GM19043 (cell line): ENCODE measurements at regions not wholly inside any gene's neighbourhood (a gene's known extent, or its start where the extent isn't known, plus 50 kb on each side); places are given as distances from the start of the nearest gene placed in this dataset.

Experiments used
- ATAC-seq: cut with Tn5 transposase; IDR thresholded peaks from one replicate; pipeline ENCODE4 v1.9.1; 2021; ENCODE audit warnings: low read depth; ENCODE audit not compliant: unreplicated experiment

- no peak for ATAC-seq
These were observed 166.7 kb downstream of the CDH26 start for GRCh38 chr20:60124776-60125381.

- no peak for ATAC-seq
These were observed 167.3 kb downstream of the CDH26 start for GRCh38 chr20:60125513-60125912.

DNA sequence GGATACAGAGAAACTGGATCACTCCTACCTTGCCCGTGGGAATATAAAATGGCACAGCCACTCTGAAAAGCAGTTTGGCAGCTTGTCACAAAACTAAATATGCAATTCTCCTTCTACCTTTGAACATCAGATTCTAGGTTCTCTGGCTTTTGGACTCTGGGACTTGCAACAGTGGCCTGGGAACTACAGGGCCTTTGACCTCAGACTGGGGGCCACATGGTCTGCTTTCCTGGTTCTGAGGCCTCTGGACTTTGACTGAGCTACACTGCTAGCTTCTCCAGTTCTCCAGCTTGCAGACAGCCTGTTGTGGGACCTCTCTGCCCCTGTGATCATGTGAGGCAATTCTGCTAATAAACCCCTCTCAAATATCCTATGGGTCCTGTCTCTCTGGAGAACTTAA, 168.8 kb downstream of the CDH26 start:
- ATAC-seq: no peak

- ATAC-seq: no peak
These were observed 173.2 kb downstream of the CDH26 start for GRCh38 chr20:60131375-60131774.

DNA sequence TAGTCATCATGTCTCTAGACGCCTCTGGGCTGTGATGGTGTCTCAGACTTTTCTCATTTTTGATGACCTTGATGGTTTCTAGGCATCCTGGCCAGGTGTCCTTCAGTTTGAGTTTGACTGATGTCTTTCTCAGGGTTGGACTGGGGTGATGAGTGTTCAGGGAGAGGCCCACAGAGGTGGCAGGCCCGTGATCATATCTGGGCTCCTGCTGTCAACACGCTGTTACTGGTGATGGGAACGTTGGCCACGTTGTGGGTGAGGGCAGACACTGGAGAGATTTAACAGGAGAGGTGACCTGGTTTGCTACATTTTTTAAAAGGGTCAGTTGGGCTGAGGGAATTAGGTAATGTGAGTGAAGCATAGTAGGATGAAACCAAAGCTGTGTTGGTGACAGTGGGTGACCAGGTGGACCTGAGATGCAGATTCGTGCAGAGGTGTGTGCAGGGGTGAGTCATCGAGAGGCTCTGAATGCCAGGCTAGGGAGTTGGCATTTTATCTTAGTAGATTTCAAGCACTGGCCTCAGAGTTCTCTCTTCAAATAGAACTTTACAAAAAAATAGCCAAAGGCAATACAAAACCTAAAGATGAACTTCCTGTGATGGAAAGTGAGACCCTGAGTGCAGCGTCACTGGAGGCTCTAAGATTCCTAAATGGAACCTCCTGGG, 174.1 kb downstream of the CDH26 start:
- ATAC-seq: no peak

DNA sequence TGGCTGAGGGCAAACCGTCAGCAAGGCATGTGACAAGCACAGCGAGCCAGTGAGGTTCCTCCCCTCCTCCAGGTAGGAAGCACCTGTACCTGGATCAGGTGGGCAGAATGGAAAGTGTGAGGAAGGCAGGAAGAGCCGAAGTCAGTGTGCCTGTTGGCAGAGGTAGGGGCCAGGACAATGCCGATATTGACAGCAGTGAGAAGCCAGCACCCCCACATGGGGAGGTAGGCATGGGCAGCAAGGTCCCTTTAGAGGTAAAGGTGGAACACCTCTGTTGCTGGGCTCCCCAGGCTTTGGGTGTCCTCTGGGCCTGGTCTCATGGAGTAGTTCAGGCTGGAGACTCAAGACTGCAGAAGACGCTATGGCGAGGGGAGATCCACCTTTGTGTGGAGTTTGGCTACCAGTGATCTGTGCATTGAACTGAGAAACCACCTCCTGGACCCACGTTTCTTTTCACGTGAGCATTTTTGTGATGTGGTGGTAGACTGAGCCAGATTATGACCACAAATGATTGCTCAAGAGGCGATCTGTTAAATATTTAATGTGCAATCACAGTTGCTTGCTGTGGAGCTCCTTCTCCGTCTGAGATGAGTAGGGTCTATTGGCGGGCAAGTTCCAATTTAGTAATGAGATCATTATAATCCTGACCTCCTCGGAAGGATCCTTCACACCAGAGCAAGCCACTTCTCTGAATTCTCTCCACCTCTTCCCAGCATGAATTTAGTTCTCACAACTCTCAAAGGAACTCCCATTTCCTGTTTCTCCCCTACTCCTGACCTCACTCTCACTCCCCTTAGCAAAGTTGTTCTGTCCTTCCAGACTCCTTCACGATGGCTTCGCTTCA, 174.8 kb downstream of the CDH26 start:
- no peak for ATAC-seq

DNA sequence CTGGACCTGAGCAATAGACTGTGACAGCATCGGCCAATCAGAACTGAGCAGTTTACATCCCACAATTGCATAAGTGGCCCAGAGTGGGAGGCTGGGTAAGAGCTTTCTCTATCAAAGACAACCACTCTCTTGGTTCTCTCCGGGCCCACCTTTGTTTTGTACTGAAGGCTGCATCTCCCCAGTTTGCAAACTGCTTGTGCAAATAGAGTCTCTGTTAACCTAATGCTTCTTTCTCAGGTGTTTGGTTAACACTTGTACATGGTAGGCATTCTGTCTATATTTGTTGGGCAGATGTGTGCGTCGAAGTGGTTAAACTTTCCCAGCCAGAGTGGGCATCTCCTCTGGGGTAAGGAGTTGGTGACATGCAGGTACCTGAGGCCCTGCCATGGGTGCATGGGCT, 177.1 kb downstream of the CDH26 start:
- ATAC-seq: no peak

DNA sequence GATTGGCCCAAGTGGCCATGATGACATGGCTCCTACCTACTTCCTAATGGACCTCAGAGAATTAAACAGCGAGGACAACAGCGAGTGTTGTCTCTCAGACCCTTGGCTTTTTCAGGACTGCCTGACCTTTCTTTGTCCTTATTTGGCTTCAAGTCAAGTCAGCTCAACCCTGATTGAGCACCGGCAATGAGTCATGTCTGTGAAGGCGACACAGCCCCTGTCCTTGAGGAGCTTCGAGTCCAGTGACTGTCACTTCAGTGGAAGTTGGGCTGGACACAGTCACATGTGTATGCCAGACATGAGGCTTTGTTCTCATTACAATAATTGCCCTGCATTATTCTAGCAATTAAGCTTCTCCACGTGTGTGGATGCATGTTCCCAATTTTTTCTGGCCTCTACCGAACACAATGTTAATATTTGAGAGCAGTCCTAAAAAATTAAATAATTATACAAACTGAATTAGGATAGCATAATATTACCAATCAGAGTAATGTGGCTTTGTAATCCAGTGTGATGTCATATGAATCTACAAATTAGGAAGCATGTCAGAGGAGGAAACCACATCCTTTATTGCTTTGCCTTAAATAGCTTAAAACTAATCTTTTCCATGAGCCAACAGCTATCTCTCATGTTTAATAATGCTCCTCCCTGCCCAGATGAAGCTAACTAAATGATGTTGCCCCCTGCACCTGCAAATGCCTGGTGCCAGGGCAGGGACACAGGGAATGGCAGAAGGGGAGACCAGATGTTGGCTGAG, 178.6 kb downstream of the CDH26 start:
- ATAC-seq: no peak

- peak; percentile 65 for ATAC-seq
These were observed 179.5 kb downstream of the CDH26 start for GRCh38 chr20:60137657-60138245.

- ATAC-seq: peak; percentile 81
These were observed 180.3 kb downstream of the CDH26 start for GRCh38 chr20:60138256-60139220.

GRCh38 chr20:60139663-60140446, 181.6 kb downstream of the CDH26 start:
- ATAC-seq: no peak

DNA sequence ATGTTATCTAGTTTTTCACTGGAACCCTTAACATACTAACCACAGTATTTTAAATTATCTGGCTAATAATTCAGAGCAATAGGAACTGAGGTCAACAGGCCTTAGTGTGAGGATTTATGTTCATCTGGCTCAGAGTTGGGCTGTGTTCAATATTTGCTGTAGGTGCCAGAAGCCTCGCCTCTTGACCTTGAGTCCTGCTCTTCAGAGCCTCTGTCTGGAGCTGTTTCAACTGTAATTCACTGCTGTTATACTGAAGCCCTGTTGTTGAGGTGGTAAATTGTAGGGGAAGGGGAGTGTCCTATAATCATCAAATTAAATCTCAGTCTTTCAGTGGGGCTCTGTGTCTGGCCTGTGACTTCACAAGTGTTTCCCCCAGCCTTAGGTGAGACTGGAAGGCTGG, 184.4 kb downstream of the CDH26 start:
- no peak for ATAC-seq

DNA sequence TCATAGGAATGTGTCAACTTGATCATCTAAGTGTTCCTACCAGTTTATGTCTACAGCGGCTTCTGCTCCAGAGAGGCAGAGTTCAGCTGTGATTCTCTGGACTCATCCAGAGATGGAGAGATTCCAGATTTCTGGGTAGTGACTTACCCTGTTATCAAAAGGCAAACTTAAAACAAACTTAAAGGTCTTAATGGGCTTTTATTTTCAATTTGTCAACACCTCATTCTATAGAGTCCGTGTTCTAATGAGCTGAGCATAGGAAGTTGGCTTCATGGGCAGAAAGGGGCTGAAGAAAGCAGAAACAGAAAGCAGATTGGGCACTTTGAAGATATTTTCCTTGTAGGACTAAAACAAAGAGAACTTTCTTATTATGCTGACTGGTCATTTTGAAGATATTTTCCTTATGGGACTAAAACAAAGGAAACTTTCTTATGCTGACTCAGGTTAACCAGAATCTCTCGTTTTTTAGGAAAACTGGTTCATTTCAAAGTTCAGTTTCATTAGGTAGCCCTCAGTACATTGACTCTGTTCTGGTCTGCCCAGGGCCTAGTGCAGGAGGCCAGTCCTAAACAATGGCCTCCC, 185.1 kb downstream of the CDH26 start:
- ATAC-seq: no peak

- ATAC-seq: no peak
These were observed 186.2 kb downstream of the CDH26 start for GRCh38 chr20:60144404-60144803.

GRCh38 chr20:60144974-60145527, 186.8 kb downstream of the CDH26 start:
- no peak for ATAC-seq

- no peak for ATAC-seq
These were observed 188.8 kb downstream of the CDH26 start for GRCh38 chr20:60147004-60147403.

- no peak for ATAC-seq
These were observed 190.7 kb downstream of the CDH26 start for GRCh38 chr20:60148885-60149284.

DNA sequence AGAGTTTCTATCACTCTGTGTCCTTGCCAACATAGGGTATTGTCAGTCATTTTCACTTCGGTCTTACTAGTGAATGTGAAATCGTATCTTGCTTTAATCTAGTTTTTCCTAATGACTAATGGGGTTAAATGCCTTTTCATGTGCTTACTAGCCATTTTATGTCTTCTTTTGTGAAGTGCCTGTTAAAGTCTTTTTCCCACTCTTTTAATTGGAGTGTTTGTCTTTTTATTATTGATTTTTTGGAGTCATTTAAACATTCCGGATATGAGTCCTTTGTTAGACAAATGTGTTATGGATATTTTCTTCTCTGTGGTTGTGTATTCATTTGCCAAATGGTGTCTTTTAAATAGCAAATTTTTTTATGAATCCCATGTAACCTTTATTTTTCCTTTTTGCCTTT, 194.6 kb downstream of the CDH26 start:
- no peak for ATAC-seq
